GM19043 (cell line): ENCODE measurements at regions not wholly inside any gene's neighbourhood (a gene's known extent, or its start where the extent isn't known, plus 50 kb on each side); places are given as distances from the start of the nearest gene placed in this dataset.

Experiments
- ATAC-seq: cut with Tn5 transposase; IDR thresholded peaks from one replicate; pipeline ENCODE4 v1.9.1; 2021; ENCODE audit warnings: low read depth; ENCODE audit not compliant: unreplicated experiment

- no peak for ATAC-seq
Measured at GRCh38 chr3:180330440-180330839, 271.5 kb upstream of the TTC14 start.

- ATAC-seq, result peak; percentile 42
Measured at GRCh38 chr3:180332608-180333007, 269.4 kb upstream of the TTC14 start.

- ATAC-seq, result no peak
Measured at GRCh38 chr3:180335050-180335449, 266.9 kb upstream of the TTC14 start.

- ATAC-seq, result no peak
Measured at GRCh38 chr3:180340395-180340794, 261.6 kb upstream of the TTC14 start.

- ATAC-seq, result no peak
Measured at GRCh38 chr3:180341516-180341915, 260.4 kb upstream of the TTC14 start.

GRCh38 chr3:180351601-180352000 is 250.4 kb upstream of the TTC14 start:
- ATAC-seq, result no peak

- ATAC-seq, result no peak
Measured at GRCh38 chr3:180352261-180352660, 249.7 kb upstream of the TTC14 start.

GRCh38 chr3:180354214-180354613 is 247.7 kb upstream of the TTC14 start:
- no peak for ATAC-seq

- ATAC-seq, result no peak
Measured at GRCh38 chr3:180358179-180358578, 243.8 kb upstream of the TTC14 start.

GRCh38 chr3:180359061-180359952 is 242.7 kb upstream of the TTC14 start:
- ATAC-seq, result no peak

GRCh38 chr3:180359953-180360279 is 242.0 kb upstream of the TTC14 start:
- no peak for ATAC-seq

- no peak for ATAC-seq
Measured at GRCh38 chr3:180362081-180362480, 239.9 kb upstream of the TTC14 start.

GRCh38 chr3:180375831-180376230 is 226.1 kb upstream of the TTC14 start:
- no peak for ATAC-seq

GRCh38 chr3:180378496-180378895 is 223.5 kb upstream of the TTC14 start:
- no peak for ATAC-seq

- no peak for ATAC-seq
Measured at GRCh38 chr3:180382638-180383180, 219.3 kb upstream of the TTC14 start.

- ATAC-seq, result no peak
Measured at GRCh38 chr3:180383332-180384020, 218.5 kb upstream of the TTC14 start.

GRCh38 chr3:180390313-180390712 is 211.7 kb upstream of the TTC14 start:
- no peak for ATAC-seq

- no peak for ATAC-seq
Measured at GRCh38 chr3:180391001-180391400, 211.0 kb upstream of the TTC14 start.

GRCh38 chr3:180401226-180401625 is 200.7 kb upstream of the TTC14 start:
- ATAC-seq, result no peak

GRCh38 chr3:180402471-180403073 is 199.4 kb upstream of the TTC14 start:
- peak; percentile 72 for ATAC-seq

- ATAC-seq, result no peak
Measured at GRCh38 chr3:180403156-180403555, 198.8 kb upstream of the TTC14 start.
